Upper lobe of left lung (tissue), 6 donors: ENCODE measurements at regions not wholly inside any gene's neighbourhood (a gene's known extent, or its start where the extent isn't known, plus 50 kb on each side); places are given as distances from the start of the nearest gene placed in this dataset.
A peak's percentile ranks its signal among the peaks of the same experiment; 100 is the strongest.
"Not testable (repeated sequence)": the region's sequence is repeated elsewhere in the genome, so short reads cannot be mapped to it uniquely, and the experiment has no call there.

Source experiments
- ATAC-seq, 2 donors: fragments of 200-7000 bp; cut with Tn5 transposase; one replicate each; pipeline ENCODE4 v1.9.1; 2022; ENCODE audit warnings: mild to moderate bottlenecking in 2 of 2, moderate library complexity in 2 of 2; ENCODE audit not compliant: low FRiP score in 2 of 2
- DNase-seq, 2 donors: peaks; one replicate each; pipeline ENCODE4 v3.0.0-alpha.2; 2019 to 2020
- H3K27ac ChIP-seq, 4 donors: fragments of 200-600 bp; sonication (generic); one replicate each; pipeline ENCODE4 v1.5.1; 2016 to 2019
- H3K27me3 ChIP-seq, 4 donors: fragments of 200-600 bp; sonication (generic); one replicate each; pipeline ENCODE4 v1.5.1; 2017 to 2019
- H3K36me3 ChIP-seq, 4 donors: fragments of 200-600 bp; sonication (generic); one replicate each; pipeline ENCODE4 v1.5.1; 2016 to 2019
- H3K4me1 ChIP-seq, 4 donors: fragments of 200-600 bp; sonication (generic); one replicate each; pipeline ENCODE4 v1.5.1; 2018 to 2019
- H3K4me3 ChIP-seq, 4 donors: fragments of 200-600 bp; sonication (generic); one replicate each; pipeline ENCODE4 v1.5.1; 2017 to 2019; ENCODE audit warnings: mild to moderate bottlenecking in 2 of 4, moderate library complexity in 1 of 4
- H3K9me3 ChIP-seq, 4 donors: fragments of 200-600 bp; sonication (generic); one replicate each; pipeline ENCODE4 v1.5.1; 2018 to 2019
- CTCF ChIP-seq, 6 experiments: fragments of 450-650 bp in 4 of 6; fragments of 200-600 bp in 2 of 6; sonication (generic) in 2 of 6; IDR thresholded peaks; one replicate each; pipeline ENCODE4 v1.5.1; 2016 to 2019; ENCODE audit warnings: antibody characterized with exemption in 6 of 6
- EP300 ChIP-seq, 4 donors: sonication (generic); formaldehyde crosslinking; IDR thresholded peaks; one replicate each; pipeline ENCODE4 v1.5.1; 2017; ENCODE audit warnings: antibody characterized with exemption in 4 of 4, control low read depth in 2 of 4
- POLR2A ChIP-seq, 4 donors: fragments of 450-650 bp; IDR thresholded peaks; one replicate each; pipeline ENCODE4 v1.5.1; 2016 to 2017; ENCODE audit warnings: antibody characterized with exemption in 4 of 4, mild to moderate bottlenecking in 2 of 4
- POLR2AphosphoS5 ChIP-seq, 2 donors: sonication (generic); formaldehyde crosslinking; IDR thresholded peaks; one replicate each; pipeline ENCODE4 v1.5.1; 2017; ENCODE audit warnings: antibody characterized with exemption in 2 of 2
- WGBS, 2 donors: methylation state at CpG; one replicate each; pipeline ENCODE4 v1.1.5; 2017 to 2018; 5-methylcytosine and 5-hydroxymethylcytosine counted together
- donor health status: DM: no; HTN: no; CAD: no; lungs with moderate emphysema.
- donor health status: DM: no; HTN: yes; CAD: no; lungs with severe emphysema.

GRCh38 chr5:124889850-124890249, 143.4 kb upstream of the ZNF608 start:
- WGBS, 2 donors = 71 to 73% methylated on average over 5 of the region's 5 CpGs
- no peaks in the 10 kb centered on the region for H3K36me3 ChIP-seq
- no peaks in the 10 kb centered on the region for H3K9me3 ChIP-seq
- DNase-seq = no peak
- TF ChIP-seq CTCF (IDR thresholded peaks at IDR 0.05) = no peak
- TF ChIP-seq POLR2AphosphoS5 (IDR thresholded peaks at IDR 0.05) = no peak
- TF ChIP-seq POLR2A (IDR thresholded peaks at IDR 0.05) = no peak
- TF ChIP-seq EP300 (IDR thresholded peaks at IDR 0.05) = no peak
- no peak overlapping the region for H3K27ac ChIP-seq
- no peaks in the 10 kb centered on the region for H3K27me3 ChIP-seq
- H3K4me3 ChIP-seq = no peak overlapping the region
- ATAC-seq = no peak
- peaks cover 0 to 19% (median 11%) of the 10 kb centered on the region in 4 donors for H3K4me1 ChIP-seq

GRCh38 chr5:124890442-124890841, 144.0 kb upstream of the ZNF608 start:
- H3K4me3 ChIP-seq, H3K27me3 ChIP-seq, ATAC-seq, H3K9me3 ChIP-seq, H3K27ac ChIP-seq, H3K36me3 ChIP-seq, DNase-seq: not testable (repeated sequence)
- 99 to 100% methylated on average over 4 of the region's 4 CpGs for WGBS, 2 donors
- H3K4me1 ChIP-seq = peaks cover 4 to 19% (median 11%) of the 10 kb centered on the region in 4 donors

GRCh38 chr5:124891179-124891578, 144.7 kb upstream of the ZNF608 start:
- no peak overlapping the region for H3K27ac ChIP-seq
- H3K27me3 ChIP-seq = no peaks in the 10 kb centered on the region
- ATAC-seq (no peak), DNase-seq (no peak)
- 94 to 95% methylated on average over 4 of the region's 4 CpGs for WGBS, 2 donors
- H3K4me1 ChIP-seq = peaks cover 4 to 19% (median 11%) of the 10 kb centered on the region in 4 donors
- H3K9me3 ChIP-seq = no peaks in the 10 kb centered on the region
- H3K4me3 ChIP-seq = no peak overlapping the region
- TF ChIP-seq POLR2A (IDR thresholded peaks at IDR 0.05) (no peak), EP300 (IDR thresholded peaks at IDR 0.05) (no peak), CTCF (IDR thresholded peaks at IDR 0.05) (no peak), POLR2AphosphoS5 (IDR thresholded peaks at IDR 0.05) (no peak)
- no peaks in the 10 kb centered on the region for H3K36me3 ChIP-seq

- peak in 1 of 2 donors; percentile 63 for DNase-seq
- TF ChIP-seq CTCF (IDR thresholded peaks at IDR 0.05) (no peak), POLR2AphosphoS5 (IDR thresholded peaks at IDR 0.05) (no peak), EP300 (IDR thresholded peaks at IDR 0.05) (no peak)
- 93 to 98% methylated on average over 26 to 27 of the region's 48 CpGs for whole genome bisulfite sequencing, 2 donors
- Histone ChIP-seq H3K4me3 (no peak overlapping the region), H3K27me3 (no peaks in the 10 kb centered on the region), H3K9me3 (no peaks in the 10 kb centered on the region), H3K36me3 (no peaks in the 10 kb centered on the region), H3K4me1 (peaks cover 4 to 13% (median 11%) of the 10 kb centered on the region in 4 donors), H3K27ac (no peak overlapping the region)
- peak in 1 of 2 donors; percentile 37 for ATAC-seq
Measured at GRCh38 chr5:124892185-124892848, 145.9 kb upstream of the ZNF608 start.

- no peaks in the 10 kb centered on the region for H3K27me3 ChIP-seq
- peaks cover 0 to 4% (median 1%) of the 10 kb centered on the region in 4 donors for H3K4me1 ChIP-seq
- 70% methylated on average over 4 of the region's 4 CpGs for WGBS, 2 donors
- no peak for TF ChIP-seq POLR2AphosphoS5 (IDR thresholded peaks at IDR 0.05)
- TF ChIP-seq EP300 (IDR thresholded peaks at IDR 0.05) = no peak
- TF ChIP-seq POLR2A (IDR thresholded peaks at IDR 0.05) = no peak
- TF ChIP-seq CTCF (IDR thresholded peaks at IDR 0.05) = no peak
- DNase-seq (peak in 1 of 2 donors; percentile 73), ATAC-seq (no peak)
- no peaks in the 10 kb centered on the region for H3K9me3 ChIP-seq
- no peak overlapping the region for H3K27ac ChIP-seq
- no peaks in the 10 kb centered on the region for H3K36me3 ChIP-seq
- H3K4me3 ChIP-seq = no peak overlapping the region
Measured at GRCh38 chr5:124894541-124894940, 148.1 kb upstream of the ZNF608 start.
